SW480 (cell line): ENCODE measurements at regions not wholly inside any gene's neighbourhood (a gene's known extent, or its start where the extent isn't known, plus 50 kb on each side); places are given as distances from the start of the nearest gene placed in this dataset.
"Not testable (repeated sequence)": the region's sequence is repeated elsewhere in the genome, so short reads cannot be mapped to it uniquely, and the experiment has no call there.

ENCODE experiments used
- DNase-seq: peaks from one replicate; pipeline ENCODE4 v3.0.0-alpha.2; 2016; ENCODE audit warnings: low spot score

GRCh38 chr3:165716592-165716991, 120.6 kb downstream of the BCHE start:
- DNase-seq, result no peak

DNA sequence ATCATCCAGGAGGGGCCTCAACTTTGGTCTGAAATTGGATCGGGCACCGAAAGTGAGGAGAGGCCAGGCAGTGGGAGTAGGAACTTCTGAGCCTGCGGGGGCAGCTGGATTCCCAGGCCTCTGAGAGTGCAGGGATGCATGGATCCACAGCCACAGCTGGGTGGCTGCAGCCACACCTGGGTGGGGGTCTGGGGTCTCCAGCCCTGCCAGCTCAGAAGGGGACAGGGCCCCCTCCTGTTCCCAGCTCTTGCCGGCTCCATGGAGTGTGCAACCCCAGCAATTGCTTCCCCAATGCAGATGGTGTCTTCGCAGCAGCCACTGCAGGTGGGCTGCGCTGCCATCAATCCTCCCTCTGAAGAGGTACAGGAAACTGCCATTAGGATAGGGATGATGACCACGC, 123.7 kb downstream of the BCHE start:
- no peak for DNase-seq

DNA sequence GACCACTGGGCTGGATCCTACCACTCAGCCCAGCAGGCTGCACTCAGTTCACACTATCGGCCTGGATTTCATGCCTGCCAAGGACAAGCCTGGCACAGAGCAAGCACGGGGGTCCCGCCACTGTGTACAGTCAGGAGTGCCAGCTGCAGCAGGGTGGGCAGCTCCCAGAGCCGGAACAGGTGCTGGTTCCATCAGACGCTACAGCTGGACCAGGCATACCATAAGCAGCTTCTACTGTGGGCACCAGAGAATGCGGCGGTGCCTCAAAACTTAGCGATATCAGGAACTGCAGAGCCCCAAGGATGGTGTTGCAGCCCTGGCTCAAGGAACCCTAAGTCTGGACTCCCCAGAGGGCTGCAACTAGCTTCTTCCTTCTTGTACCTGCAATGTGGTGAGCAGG, 124.8 kb downstream of the BCHE start:
- DNase-seq, result no peak

- DNase-seq, result no peak
These were observed 139.3 kb downstream of the BCHE start for GRCh38 chr3:165697910-165698309.

DNA sequence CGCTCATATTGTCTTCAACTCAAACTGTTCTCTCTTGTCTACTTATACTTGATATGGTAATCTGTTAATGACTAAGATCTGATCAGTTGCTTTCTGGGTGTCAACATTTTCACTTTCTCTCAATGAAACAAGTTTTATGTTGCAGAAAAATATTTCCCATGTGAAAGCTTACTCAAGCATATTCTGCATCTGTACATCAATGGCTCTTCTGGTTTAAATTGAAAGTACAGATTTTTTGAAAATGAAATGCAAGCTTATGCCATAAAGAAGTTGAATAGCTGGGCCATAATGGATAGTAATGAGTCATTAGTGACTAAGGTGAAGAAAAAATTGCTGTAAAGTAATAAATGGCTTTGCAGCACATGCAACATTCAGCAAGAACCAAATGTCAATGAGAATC, 140.7 kb downstream of the BCHE start:
- no peak for DNase-seq

DNA sequence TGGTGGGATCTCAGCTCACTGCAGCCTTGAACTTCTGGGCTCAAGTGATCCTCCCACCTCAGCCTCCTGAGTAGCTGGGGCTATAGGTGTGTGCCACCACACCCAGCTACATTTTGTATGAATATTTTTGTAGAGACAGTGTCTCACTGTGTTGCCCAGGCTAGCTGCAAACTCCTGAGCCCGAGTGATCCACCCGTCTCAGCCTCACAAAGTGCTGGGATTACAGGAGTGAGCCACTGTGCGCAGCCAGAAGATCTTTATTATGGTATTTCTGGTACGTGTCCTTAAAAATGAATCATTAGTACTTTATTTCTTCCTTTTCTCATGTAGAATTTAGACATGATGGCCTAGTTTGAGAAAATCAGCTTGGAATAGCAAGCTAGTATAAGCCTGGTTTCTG, 153.3 kb downstream of the BCHE start:
- no peak for DNase-seq

DNA sequence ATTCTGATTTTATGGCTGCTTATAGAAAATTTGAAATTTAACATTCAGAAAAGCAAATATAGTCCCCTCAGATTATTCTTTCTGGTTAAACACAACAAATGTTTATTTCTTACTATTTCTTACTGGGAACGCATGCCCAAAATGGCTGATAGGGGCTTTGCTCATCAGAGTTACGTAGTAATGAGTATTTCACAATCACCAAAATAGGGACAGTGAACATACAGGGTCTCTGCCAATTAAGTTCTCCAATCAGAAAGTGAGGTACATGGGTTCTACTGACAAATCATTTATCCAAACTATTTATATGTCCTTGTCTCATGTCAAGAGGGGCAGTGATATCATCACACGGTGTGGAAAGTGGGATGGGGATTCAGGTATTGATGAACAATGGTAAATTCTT, 154.5 kb downstream of the BCHE start:
- DNase-seq, result no peak

- no peak for DNase-seq
These were observed 167.3 kb downstream of the BCHE start for GRCh38 chr3:165669967-165670366.

GRCh38 chr3:165669504-165669903, 167.7 kb downstream of the BCHE start:
- no peak for DNase-seq

DNA sequence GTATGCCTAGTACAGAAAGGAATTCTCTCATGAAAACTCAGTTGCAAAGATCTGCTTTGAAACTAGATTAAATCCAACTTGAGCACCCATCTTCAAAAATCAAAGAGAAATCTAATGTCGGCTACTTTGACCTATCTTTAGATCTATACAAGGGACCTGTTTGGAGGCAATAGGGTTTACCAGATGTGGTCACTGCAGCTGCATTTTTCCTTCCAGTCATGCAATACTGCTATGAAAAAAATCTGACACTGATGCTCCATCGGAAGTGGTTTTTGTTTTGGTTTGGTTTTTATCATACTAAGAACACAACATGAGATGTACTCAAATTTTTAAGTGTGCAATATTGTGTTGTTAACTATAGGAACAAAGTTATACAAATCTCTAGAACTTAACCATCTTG, 169.5 kb downstream of the BCHE start:
- no peak for DNase-seq

GRCh38 chr3:165658027-165658426, 179.2 kb downstream of the BCHE start:
- no peak for DNase-seq

DNA sequence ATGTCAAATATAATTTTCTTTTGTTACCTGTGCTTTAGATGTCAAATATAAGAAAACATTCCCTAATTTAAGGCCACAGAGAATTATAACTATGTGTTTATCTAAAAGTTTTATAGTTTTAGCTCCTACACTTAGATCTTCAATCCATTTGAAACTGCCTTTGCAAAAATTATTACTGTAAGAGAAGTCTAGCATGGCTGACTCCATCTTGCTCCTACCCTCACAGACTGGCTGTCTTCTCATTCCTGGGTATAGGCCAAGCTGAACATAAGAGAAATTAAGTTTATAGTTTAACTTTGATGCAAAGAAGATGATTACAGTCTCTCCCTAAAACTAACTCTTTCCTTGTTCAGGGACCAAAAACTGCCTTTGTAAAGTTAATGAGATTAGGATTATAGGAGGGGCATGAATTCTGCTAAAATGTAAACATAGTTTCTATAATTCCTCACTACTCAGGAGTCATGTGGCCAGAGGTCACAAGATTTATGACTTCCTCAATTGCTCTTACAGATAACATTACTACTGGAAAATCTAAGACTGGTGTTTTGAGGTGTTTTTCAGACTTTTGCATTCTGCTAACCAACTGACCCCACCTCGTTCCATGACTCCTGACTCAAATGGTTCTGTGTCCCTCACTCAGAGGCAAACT, 184.0 kb downstream of the BCHE start:
- DNase-seq, result no peak

GRCh38 chr3:165649282-165649681, 187.9 kb downstream of the BCHE start:
- DNase-seq, result not testable (repeated sequence)

- no peak for DNase-seq
These were observed 192.0 kb downstream of the BCHE start for GRCh38 chr3:165645191-165645590.

DNA sequence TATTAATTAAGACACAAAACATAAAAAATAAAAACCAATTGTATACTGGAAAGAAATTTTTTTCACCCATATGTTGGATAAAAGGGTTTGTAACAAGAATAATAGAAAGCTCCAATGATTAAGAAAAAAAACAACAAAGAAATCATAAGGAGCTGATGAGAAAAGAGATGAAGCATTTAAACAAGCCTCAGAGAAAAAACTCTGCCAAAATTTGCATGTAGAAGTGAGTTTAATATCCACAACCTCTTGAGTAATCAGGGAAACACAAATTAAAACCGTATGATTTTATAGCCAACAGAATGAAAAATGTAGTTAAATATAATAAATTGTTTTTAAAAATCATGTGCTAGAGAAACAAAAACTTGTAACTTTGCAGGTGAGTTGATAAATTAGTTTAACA, 192.9 kb downstream of the BCHE start:
- DNase-seq, result no peak

DNA sequence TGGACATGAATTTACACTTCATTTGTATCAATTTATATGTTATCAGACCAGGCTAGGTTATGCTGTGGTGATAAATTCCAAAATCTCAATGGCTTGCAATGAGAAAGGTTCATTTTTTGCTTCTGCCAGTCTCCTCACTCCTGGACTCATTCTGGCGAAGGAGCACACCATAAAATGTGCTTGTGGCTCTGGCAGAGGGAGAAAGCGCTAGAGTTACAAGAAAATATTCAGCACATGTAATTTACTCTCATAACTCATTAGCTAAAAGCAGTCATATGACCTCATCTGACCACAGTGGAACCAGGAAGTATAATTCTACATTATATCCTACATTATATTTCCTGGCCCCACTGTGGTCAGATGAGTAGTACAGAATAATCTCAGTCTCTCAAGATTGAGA, 193.8 kb downstream of the BCHE start:
- no peak for DNase-seq

DNA sequence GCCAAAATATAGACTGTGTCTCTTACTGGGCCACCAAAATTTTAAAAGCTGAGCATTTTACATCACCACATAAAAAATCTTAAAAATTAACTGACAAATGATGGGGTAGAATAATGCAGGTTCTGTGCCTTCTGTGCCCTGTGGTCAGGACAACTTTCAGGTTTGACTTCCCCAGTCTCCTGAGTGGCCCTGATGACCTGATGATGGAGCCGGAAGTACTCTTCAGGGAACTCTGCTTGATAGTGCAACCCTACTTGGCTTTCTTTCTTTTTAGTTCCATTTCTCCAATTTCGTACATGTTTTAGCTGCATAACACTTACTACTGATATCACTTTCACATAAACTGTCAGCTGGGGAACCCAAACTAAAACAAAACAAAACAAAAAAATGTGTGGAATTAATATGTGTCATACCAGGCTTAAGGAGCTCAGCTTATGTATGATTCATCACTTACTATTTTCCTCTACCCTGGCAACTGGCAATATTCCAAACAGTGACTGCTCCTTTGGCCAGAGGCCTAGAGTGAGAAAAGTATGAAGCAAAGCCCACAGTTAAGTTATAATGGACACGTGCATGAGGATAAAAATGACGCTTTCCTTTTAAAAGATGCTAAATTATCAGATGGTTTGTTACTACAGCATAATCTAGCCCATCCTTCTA, 194.3 kb downstream of the BCHE start:
- DNase-seq, result peak; percentile 4

DNA sequence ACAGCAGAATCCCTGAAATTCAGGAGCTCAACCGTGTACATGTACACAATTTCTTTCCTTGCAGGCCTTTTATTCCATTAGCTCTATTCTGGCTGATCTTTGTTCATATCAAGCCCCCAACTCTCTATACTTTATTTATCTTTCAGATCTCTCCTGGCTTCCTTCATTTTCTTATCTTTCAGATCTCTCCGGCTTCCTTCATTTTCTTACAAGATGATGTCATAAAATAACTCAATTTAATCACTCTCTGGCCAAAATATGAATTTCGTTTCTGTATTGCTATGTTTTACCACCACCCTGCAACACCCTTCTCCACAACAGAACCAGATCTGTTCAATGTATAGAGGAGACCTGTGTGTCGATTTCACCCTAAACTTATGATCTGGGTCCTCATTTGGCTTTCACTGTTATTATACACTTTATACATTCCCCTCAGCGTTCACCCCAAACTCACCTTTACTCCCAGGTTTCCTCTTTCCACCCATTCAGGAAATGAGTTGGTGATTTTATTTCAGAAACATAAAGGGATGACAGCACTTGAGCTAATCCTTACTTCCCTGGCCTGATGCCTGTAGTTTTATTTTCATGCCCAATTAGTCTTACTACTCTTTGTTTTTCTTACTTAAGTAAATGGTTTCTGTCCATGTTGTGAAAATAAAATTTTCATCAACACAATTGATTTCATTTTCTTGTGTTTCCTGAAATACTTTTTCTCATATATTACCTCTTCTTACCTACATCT, 195.5 kb downstream of the BCHE start:
- no peak for DNase-seq

GRCh38 chr3:165640970-165641369, 196.3 kb downstream of the BCHE start:
- no peak for DNase-seq

DNA sequence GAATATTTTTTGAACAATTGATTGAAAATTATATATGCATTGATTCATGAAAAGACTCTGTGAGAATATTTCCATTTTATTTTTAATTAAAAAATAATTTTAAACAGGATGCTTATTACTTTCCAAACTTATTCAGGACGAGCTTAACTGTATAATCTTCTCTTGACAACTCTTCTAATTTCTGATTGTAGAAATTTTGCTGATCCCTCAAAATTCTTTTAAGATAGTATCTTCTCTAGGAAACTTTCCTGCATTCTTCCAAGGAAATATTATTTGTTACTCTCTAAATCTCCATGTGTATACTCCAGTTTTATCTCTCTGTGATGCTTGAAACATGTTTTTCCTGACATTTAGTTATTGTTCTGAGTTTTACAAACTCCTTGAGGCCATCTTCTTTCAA, 197.2 kb downstream of the BCHE start:
- no peak for DNase-seq

DNA sequence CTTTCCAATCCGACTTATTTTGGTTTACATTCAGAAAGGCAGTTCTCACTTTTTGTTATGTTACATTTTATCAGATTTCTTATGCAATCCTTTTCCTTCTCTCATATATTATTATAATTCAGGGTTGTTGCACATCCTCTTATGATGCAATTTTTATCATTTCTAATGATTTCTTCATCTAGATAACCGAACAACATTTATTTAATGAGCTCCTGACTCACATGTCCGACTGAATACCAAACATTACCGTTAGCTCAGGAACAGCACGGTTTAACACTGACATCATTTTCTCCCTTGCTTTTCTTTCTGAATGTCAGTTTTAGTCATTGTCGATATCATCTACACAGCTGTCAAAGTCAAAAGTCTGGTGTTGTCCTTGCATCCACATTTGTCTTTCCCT, 199.2 kb downstream of the BCHE start:
- DNase-seq, result no peak

DNA sequence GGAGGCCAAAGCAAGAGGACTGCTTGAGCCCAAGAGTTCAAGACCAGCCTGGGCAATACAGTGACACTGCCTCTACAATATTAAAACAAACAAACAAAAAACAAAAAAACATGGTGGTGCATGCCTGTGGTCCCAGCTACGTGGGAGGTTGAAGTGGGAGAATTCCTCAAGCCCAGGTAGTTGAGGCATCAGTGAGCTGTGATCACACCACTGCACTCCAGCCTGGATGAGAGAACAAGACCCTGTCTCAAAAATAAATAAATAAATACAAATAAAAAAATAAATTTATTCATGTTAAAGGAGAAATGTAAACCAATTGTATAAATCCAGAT, 200.6 kb downstream of the BCHE start:
- no peak for DNase-seq

- DNase-seq, result no peak
These were observed 201.2 kb downstream of the BCHE start for GRCh38 chr3:165635791-165636683.
